GM18511 (cell line): ENCODE measurements at regions not wholly inside any gene's neighbourhood (a gene's known extent, or its start where the extent isn't known, plus 50 kb on each side); places are given as distances from the start of the nearest gene placed in this dataset.
"Not testable (repeated sequence)": the region's sequence is repeated elsewhere in the genome, so short reads cannot be mapped to it uniquely, and the experiment has no call there.

Experiments used
- ATAC-seq: cut with Tn5 transposase; IDR thresholded peaks from one replicate; pipeline ENCODE4 v1.9.1; 2021; ENCODE audit warnings: mild to moderate bottlenecking, moderate library complexity; ENCODE audit not compliant: unreplicated experiment

- no peak for ATAC-seq
Observed at GRCh38 chr7:114293289-114294012, 121.2 kb upstream of the FOXP2 start.

GRCh38 chr7:114279901-114280300 lies 134.7 kb upstream of the FOXP2 start:
- ATAC-seq = no peak

GRCh38 chr7:114273218-114273617 lies 141.4 kb upstream of the FOXP2 start:
- ATAC-seq = no peak

- no peak for ATAC-seq
Observed at GRCh38 chr7:114269714-114270113, 144.9 kb upstream of the FOXP2 start.

GRCh38 chr7:114267550-114267949 lies 147.1 kb upstream of the FOXP2 start:
- ATAC-seq = not testable (repeated sequence)

- ATAC-seq = no peak
Observed at GRCh38 chr7:114264023-114264422, 150.6 kb upstream of the FOXP2 start.

- no peak for ATAC-seq
Observed at GRCh38 chr7:114263219-114263618, 151.4 kb upstream of the FOXP2 start.

GRCh38 chr7:114255404-114255841 lies 159.2 kb upstream of the FOXP2 start:
- ATAC-seq = no peak

GRCh38 chr7:114243646-114244045 lies 171.0 kb upstream of the FOXP2 start:
- ATAC-seq = no peak

GRCh38 chr7:114242992-114243507 lies 171.6 kb upstream of the FOXP2 start:
- no peak for ATAC-seq

- no peak for ATAC-seq
Observed at GRCh38 chr7:114229246-114229645, 185.4 kb upstream of the FOXP2 start.

- ATAC-seq = no peak
Observed at GRCh38 chr7:114225784-114226183, 188.8 kb upstream of the FOXP2 start.

GRCh38 chr7:114218283-114218682 lies 196.3 kb upstream of the FOXP2 start:
- no peak for ATAC-seq

- no peak for ATAC-seq
Observed at GRCh38 chr7:114217026-114217806, 197.4 kb upstream of the FOXP2 start.

- no peak for ATAC-seq
Observed at GRCh38 chr7:114214466-114214865, 200.1 kb upstream of the FOXP2 start.

GRCh38 chr7:114212721-114213429 lies 201.7 kb upstream of the FOXP2 start:
- ATAC-seq = no peak

- no peak for ATAC-seq
Observed at GRCh38 chr7:114209968-114210367, 204.6 kb upstream of the FOXP2 start.

- no peak for ATAC-seq
Observed at GRCh38 chr7:114206688-114207087, 207.9 kb upstream of the FOXP2 start.

- ATAC-seq = no peak
Observed at GRCh38 chr7:114196517-114196916, 218.1 kb upstream of the FOXP2 start.

GRCh38 chr7:114190387-114190786 lies 224.2 kb upstream of the FOXP2 start:
- no peak for ATAC-seq

- ATAC-seq = no peak
Observed at GRCh38 chr7:114183311-114184088, 231.1 kb upstream of the FOXP2 start.
